Keratinocyte (primary cell): ENCODE measurements at regions not wholly inside any gene's neighbourhood (a gene's known extent, or its start where the extent isn't known, plus 50 kb on each side); places are given as distances from the start of the nearest gene placed in this dataset.

ENCODE experiments used
- CTCF ChIP-seq, 3 experiments: IDR thresholded peaks in 1 of 3; conservative IDR thresholded peaks in 1 of 3; optimal IDR thresholded peaks in 1 of 3; 2 replicates in 2 of 3; 3 replicates in 1 of 3; pipeline versions ENCODE3 to v1.5.1; 2011; ENCODE audit warnings: low read length in 3 of 3, mild to moderate bottlenecking in 3 of 3, moderate library complexity in 2 of 3, control low read depth in 1 of 3, inconsistent platforms in 1 of 3; ENCODE audit not compliant: insufficient read depth in 2 of 3; ENCODE audit errors: extremely low read depth in 1 of 3
- EZH2 ChIP-seq: IDR thresholded peaks from one replicate; pipeline ENCODE4 v1.6.1; 2012; ENCODE audit warnings: inconsistent platforms, mild to moderate bottlenecking, low read length, moderate library complexity

GRCh38 chr5:149439899-149440542 lies 60.9 kb upstream of the IL17B start:
- TF ChIP-seq CTCF (optimal IDR thresholded peaks at IDR 0.05 in 1 of 3, IDR thresholded peaks at IDR 0.05 in 1 of 3, conservative IDR thresholded peaks at IDR 0.05 in 1 of 3; ENCODE audit: extremely low read depth in 1 of 3, insufficient read depth in 2 of 3, low read length in 3 of 3) (peak in 2 of 3 experiments; percentile 81 to 91), EZH2 (no peak)
